BJ (cell line): ENCODE measurements at regions not wholly inside any gene's neighbourhood (a gene's known extent, or its start where the extent isn't known, plus 50 kb on each side); places are given as distances from the start of the nearest gene placed in this dataset.

ENCODE experiments used
- CTCF ChIA-PET: fragments of 350-600 bp; formaldehyde crosslinking; extraction: SDS; loops from one replicate; lab custom pipeline; 2021; ENCODE audit warnings: antibody characterized with exemption, inconsistent platforms; lab: Yijun Ruan, JAX
- POLR2A ChIA-PET: fragments of 300-600 bp; sonication (Branson Sonifier 250); formaldehyde crosslinking; extraction: SDS; loops from one replicate; lab custom pipeline; 2021; ENCODE audit warnings: antibody characterized with exemption; lab: Charles Lee
- DNase-seq: peaks from one replicate; pipeline ENCODE4 v3.0.0-alpha.2; 2011; ENCODE audit warnings: low read depth
- H3K27me3 ChIP-seq: 2 replicates; pipeline ENCODE4 v1.6.0; 2011; ENCODE audit warnings: low read length; ENCODE audit not compliant: control insufficient read depth, insufficient read depth
- H3K36me3 ChIP-seq: 2 replicates; pipeline ENCODE4 v1.5.1; 2011; ENCODE audit warnings: low read length; ENCODE audit not compliant: control insufficient read depth, insufficient read depth
- H3K4me3 ChIP-seq: 2 replicates; pipeline ENCODE4 v1.5.1; 2011; ENCODE audit warnings: low read depth, mild to moderate bottlenecking, control low read depth, low read length
- CTCF ChIP-seq: IDR thresholded peaks from 2 replicates; pipeline ENCODE4 v1.5.1; 2011; ENCODE audit warnings: low read depth, mild to moderate bottlenecking, control low read depth, inconsistent platforms, low read length, moderate library complexity; ENCODE audit not compliant: insufficient read depth

- POLR2A ChIA-PET = no interaction called here
- CTCF ChIA-PET = no interaction called here
- Histone ChIP-seq H3K4me3 (no peak overlapping the region), H3K27me3 (no peaks in the 10 kb centered on the region), H3K36me3 (no peaks in the 10 kb centered on the region)
- no peak for DNase-seq
- no peak for TF ChIP-seq CTCF
Observed at GRCh38 chr2:228417956-228418355, 236.5 kb upstream of the SPHKAP start.

- no peak overlapping the region for H3K4me3 ChIP-seq
- CTCF ChIA-PET = no interaction called here
- POLR2A ChIA-PET = no interaction called here
- no peaks in the 10 kb centered on the region for H3K27me3 ChIP-seq
- no peak for DNase-seq
- no peak for TF ChIP-seq CTCF
- no peaks in the 10 kb centered on the region for H3K36me3 ChIP-seq
Observed at GRCh38 chr2:228417526-228417925, 236.0 kb upstream of the SPHKAP start.

GRCh38 chr2:228410061-228410460 lies 228.6 kb upstream of the SPHKAP start:
- H3K27me3 ChIP-seq = no peaks in the 10 kb centered on the region
- DNase-seq = no peak
- H3K4me3 ChIP-seq = no peak overlapping the region
- POLR2A ChIA-PET = interaction anchor here (0.7 kb wide), 2 partner anchors 18 to 41 kb away, joined by 6 to 7 read pairs; no protein-coding TSS in a partner anchor
- H3K36me3 ChIP-seq = no peaks in the 10 kb centered on the region
- CTCF ChIA-PET = no interaction called here
- TF ChIP-seq CTCF = no peak

GRCh38 chr2:228409493-228409892 lies 228.0 kb upstream of the SPHKAP start:
- H3K27me3 ChIP-seq = no peaks in the 10 kb centered on the region
- H3K36me3 ChIP-seq = no peaks in the 10 kb centered on the region
- no peak overlapping the region for H3K4me3 ChIP-seq
- ChIA-PET POLR2A (no interaction called here), CTCF (no interaction called here)
- TF ChIP-seq CTCF = no peak
- DNase-seq = no peak

GRCh38 chr2:228408529-228409227 lies 227.2 kb upstream of the SPHKAP start:
- ChIA-PET CTCF (interaction anchor here (1.4 kb wide), 1 partner anchor 16 kb away, joined by 4 read pairs; no protein-coding TSS in a partner anchor), POLR2A (no interaction called here)
- no peaks in the 10 kb centered on the region for H3K27me3 ChIP-seq
- no peak for DNase-seq
- H3K4me3 ChIP-seq = no peak overlapping the region
- H3K36me3 ChIP-seq = no peaks in the 10 kb centered on the region
- no peak for TF ChIP-seq CTCF
